SH-SY5Y (cell line): ENCODE measurements at regions not wholly inside any gene's neighbourhood (a gene's known extent, or its start where the extent isn't known, plus 50 kb on each side); places are given as distances from the start of the nearest gene placed in this dataset.

Experiments
- GATA2 ChIP-seq: IDR thresholded peaks from 2 replicates; pipeline ENCODE4 v1.6.1; 2011; ENCODE audit warnings: mild to moderate bottlenecking, low read depth, low read length
- GATA3 ChIP-seq: IDR thresholded peaks from 2 replicates; pipeline ENCODE4 v1.6.1; 2011; ENCODE audit warnings: low read depth, mild to moderate bottlenecking, low read length, moderate library complexity

DNA sequence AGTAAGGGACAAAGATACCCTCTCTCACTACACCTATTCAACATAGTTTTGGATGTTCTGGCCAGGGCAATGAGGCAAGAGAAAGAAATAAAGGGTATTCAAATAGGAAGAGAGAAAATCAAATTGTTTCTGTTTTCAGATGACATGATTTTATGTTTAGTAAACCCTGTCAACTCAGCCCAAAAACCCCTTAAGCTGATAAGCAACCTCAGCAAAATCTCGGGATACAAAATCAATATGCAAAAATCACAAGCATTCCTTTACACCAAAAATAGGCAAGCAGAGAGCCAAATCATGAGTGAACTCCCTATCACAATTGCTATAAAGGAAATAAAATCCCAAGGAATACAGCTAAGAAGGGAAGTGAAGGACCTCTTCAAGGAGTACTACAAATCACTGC lies 1130.7 kb upstream of the PIK3C3 start:
- TF ChIP-seq GATA2 (no peak), GATA3 (no peak)

GRCh38 chr18:40821596-40822243 lies 1133.3 kb upstream of the PIK3C3 start:
- no peak for TF ChIP-seq GATA3
- no peak for TF ChIP-seq GATA2

GRCh38 chr18:40812981-40813515 lies 1142.0 kb upstream of the PIK3C3 start:
- TF ChIP-seq GATA3 (no peak), GATA2 (no peak)

DNA sequence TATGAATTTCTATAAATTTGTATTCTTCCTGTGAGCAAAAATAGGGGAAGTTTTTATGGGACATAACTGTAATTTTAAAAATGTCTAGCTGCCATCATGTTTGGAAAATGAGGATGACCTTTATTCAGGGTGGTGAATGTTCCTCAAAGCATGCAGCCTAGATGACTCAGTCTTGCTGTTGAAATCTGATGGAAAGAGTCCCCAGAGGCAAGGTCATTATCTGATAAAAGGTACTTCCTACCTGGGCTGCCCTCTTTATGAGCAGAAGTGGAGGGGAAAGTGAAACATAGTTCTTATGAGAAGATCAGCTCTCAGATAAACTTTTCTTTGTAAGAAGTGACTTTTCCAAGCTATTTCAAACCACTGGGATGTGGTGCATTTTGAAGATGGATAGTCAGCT lies 1144.7 kb upstream of the PIK3C3 start:
- TF ChIP-seq GATA2: no peak
- TF ChIP-seq GATA3: no peak

GRCh38 chr18:40789286-40789685 lies 1165.7 kb upstream of the PIK3C3 start:
- no peak for TF ChIP-seq GATA2
- TF ChIP-seq GATA3: no peak

DNA sequence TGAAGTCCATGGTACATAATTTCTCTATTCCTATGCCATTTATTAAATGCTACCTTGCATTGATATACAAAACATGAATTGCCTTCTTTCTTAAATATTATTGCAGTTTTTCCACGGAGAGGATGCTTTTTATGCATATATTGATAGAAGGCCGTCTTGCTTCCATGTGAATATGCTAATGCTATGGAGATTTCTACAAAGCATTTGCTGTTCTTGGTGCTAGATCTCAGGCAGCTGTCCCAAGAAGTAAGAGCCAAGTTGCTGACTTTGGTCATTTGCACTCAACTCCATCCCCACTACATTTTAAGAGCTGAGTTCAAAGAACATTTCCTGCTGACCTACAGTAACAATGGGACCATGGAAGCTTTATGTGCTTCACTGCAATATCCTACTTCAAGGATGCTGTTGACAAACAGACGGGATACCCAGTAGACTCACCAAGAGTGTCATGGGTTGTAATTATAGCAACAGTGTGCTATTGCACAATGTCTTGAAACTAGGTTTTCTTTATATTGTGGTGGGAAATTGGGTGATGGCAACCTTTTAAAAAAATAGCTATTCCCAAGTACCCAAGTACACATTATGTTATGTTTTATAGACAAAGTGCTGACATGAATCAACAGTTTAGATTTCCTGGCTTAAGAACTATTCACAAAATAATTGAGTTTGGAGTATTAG lies 1172.4 kb upstream of the PIK3C3 start:
- TF ChIP-seq GATA3: no peak
- TF ChIP-seq GATA2: no peak

- TF ChIP-seq GATA3 (no peak), GATA2 (no peak)
These were observed 1185.2 kb upstream of the PIK3C3 start for GRCh38 chr18:40769786-40770185.

DNA sequence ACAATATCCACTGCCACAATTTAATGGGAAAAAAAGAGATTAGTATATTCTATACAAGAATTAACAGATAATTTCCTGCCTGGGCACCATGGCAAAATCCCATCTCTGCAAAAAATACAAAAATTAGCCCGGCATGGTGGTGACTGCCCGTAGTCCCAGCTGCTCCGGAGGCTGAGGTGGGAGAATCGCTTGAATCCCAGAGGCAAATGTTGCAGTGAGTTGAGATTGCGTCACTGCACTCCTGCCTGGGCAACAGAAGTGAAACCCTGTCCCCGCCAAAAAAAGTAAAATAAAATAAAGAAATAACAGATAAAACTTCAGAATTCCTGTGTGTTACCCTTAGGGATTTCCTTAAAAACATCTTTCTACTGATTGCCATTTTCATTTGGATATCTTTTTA lies 1194.8 kb upstream of the PIK3C3 start:
- TF ChIP-seq GATA3 (no peak), GATA2 (no peak)

- TF ChIP-seq GATA3 (no peak), GATA2 (no peak)
These were observed 1200.6 kb upstream of the PIK3C3 start for GRCh38 chr18:40754477-40754876.

DNA sequence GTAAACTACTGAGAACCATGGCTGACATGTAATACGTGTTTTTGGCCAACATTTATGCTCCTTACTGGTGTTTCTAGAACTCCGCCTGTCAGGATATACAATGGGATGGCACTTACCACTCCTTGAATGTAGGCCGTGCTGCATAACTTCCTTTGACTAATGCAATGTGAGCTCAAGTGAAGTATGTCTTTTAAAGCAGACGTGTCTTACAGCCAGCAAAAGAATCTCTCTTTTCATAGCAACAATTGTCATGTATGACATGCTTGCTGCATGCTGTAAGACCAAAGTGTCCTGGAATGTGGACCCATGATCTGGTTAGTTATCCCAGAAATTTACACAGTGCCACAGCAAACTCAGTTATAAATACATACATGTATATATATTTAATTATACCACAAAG lies 1202.7 kb upstream of the PIK3C3 start:
- TF ChIP-seq GATA3 (no peak), GATA2 (no peak)

DNA sequence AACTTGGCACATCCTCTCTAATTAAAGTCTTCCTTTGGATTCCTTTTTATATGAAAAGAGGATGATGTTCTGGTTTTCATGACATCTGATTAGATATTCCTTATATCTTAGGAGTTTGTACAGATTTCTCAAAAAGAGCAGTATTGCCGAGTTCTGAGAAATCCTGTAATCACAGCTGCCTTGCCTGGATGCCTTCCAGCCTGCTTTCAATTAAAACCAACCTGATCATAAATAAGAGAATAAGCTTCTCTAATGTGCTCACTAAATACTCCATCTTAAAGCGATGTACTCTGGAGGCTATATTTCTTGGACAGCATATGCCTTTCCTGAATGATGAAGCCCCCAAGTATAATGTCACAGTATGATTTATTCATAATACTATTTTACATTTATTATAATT lies 1203.8 kb upstream of the PIK3C3 start:
- TF ChIP-seq GATA2 (no peak), GATA3 (no peak)

GRCh38 chr18:40739029-40739428 lies 1216.0 kb upstream of the PIK3C3 start:
- no peak for TF ChIP-seq GATA2
- TF ChIP-seq GATA3: no peak

DNA sequence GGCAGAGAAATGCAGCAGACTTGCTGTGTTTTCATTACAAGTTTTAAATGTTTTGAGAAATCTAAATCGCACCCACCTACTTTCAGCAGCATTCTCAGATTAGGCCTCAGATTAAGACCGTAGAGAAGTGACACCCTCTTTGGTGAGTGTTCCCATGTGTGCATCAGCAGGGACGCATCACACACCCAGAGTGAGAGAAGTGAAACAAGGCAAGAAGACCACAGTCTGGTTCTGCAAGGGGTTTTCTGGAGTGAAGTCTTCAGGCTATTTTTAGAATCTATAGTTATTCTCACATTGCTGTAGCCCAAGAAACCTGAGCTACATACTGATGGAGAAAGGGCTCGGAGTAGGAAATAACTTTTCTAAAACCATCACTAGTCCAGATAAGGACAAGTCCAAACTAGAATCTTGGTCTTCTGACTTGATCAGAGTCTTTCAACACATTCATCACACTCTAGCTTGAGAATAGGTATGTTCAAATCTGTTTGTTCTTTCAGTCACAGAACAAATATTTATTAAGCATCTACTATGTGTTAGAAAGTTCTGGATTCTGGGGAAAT lies 1216.6 kb upstream of the PIK3C3 start:
- TF ChIP-seq GATA2 (no peak), GATA3 (no peak)

DNA sequence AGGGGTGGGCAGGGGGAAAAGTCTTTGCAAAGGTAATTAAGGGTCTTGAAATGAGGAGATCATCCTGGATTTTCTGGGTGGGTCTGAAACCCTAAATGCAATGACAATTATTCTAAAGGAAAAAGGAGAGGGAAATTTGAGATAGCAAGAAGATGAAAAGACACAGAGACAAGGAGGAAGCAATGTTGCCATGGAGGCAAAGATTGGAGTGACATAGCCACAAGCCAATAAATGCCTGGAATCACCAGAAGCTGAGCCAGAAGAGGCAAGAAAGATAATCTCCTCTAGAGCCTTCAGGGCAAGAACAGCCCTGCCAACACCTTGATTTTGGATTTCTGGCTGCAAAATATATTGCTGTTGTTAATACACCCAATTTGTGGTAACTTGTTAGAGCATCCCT lies 1246.3 kb upstream of the PIK3C3 start:
- TF ChIP-seq GATA3: no peak
- no peak for TF ChIP-seq GATA2

DNA sequence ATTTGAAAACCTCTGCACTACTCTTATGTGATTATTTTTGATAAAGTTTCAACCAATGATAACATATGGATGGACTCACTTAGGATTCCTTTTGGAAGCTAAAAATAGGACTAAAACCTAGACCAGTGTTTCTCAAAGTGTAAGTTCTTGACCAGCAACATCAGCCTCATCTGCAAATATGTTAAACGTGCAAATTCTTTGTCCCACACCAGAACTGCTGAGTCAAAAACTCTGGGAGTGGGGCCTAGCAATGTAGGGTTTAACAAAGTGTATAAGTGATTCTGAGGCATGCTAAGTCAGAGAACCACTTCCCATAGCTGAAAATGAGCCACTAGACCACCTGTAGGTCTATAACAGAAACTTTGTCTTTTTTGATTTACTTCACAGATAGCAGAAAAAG lies 1247.2 kb upstream of the PIK3C3 start:
- TF ChIP-seq GATA2 (no peak), GATA3 (no peak)

- TF ChIP-seq GATA3 (no peak), GATA2 (no peak)
These were observed 1256.9 kb upstream of the PIK3C3 start for GRCh38 chr18:40698129-40698528.
